ENCODE measurements at regions not wholly inside any gene's neighbourhood (a gene's known extent, or its start where the extent isn't known, plus 50 kb on each side); places are given as distances from the start of the nearest gene placed in this dataset.
"Not testable (repeated sequence)": the region's sequence is repeated elsewhere in the genome, so short reads cannot be mapped to it uniquely, and the experiment has no call there.

GRCh38 chr5:136579238-136579637 is 213.9 kb upstream of the TRPC7 start:
- TF ChIP-seq TCF4 (CRISPR knock-in tag; IDR thresholded peaks at IDR 0.05; ENCODE audit: borderline replicate concordance): no peak
- TF ChIP-seq ZC3H10 (CRISPR knock-in tag; IDR thresholded peaks at IDR 0.05): no peak
- TF ChIP-seq RARB (CRISPR knock-in tag; IDR thresholded peaks at IDR 0.05): no peak
- no peak for TF ChIP-seq ISL1 (CRISPR knock-in tag; IDR thresholded peaks at IDR 0.05)
- TF ChIP-seq ZNF565 (CRISPR knock-in tag; conservative IDR thresholded peaks at IDR 0.05; ENCODE audit: low read depth): no peak
- TF ChIP-seq TSHZ2 (CRISPR knock-in tag; IDR thresholded peaks at IDR 0.05): no peak
- TF ChIP-seq ZFP30 (CRISPR knock-in tag; IDR thresholded peaks at IDR 0.05): no peak
- ATAC-seq: no peak

GRCh38 chr5:136569875-136570274 is 204.5 kb upstream of the TRPC7 start:
- ATAC-seq: not testable (repeated sequence)

GRCh38 chr5:136565457-136565856 is 200.1 kb upstream of the TRPC7 start:
- not testable (repeated sequence) for ATAC-seq

- ATAC-seq: not testable (repeated sequence)
Measured at GRCh38 chr5:136565050-136565449, 199.7 kb upstream of the TRPC7 start.

GRCh38 chr5:136564431-136564830 is 199.1 kb upstream of the TRPC7 start:
- not testable (repeated sequence) for ATAC-seq

- ATAC-seq: no peak
- no peak for TF ChIP-seq PATZ1 (CRISPR knock-in tag; IDR thresholded peaks at IDR 0.05; ENCODE audit: borderline replicate concordance)
- TF ChIP-seq POU6F1 (CRISPR knock-in tag; IDR thresholded peaks at IDR 0.05; ENCODE audit: borderline replicate concordance, low read depth): no peak
- TF ChIP-seq OSR1 (CRISPR knock-in tag; IDR thresholded peaks at IDR 0.05): no peak
- TF ChIP-seq ISL1 (CRISPR knock-in tag; IDR thresholded peaks at IDR 0.05): no peak
- no peak for TF ChIP-seq ZNF70 (CRISPR knock-in tag; IDR thresholded peaks at IDR 0.05)
- no peak for TF ChIP-seq ESRRG (CRISPR knock-in tag; IDR thresholded peaks at IDR 0.05)
- no peak for TF ChIP-seq TSHZ2 (CRISPR knock-in tag; IDR thresholded peaks at IDR 0.05)
- no peak for TF ChIP-seq ZFP30 (CRISPR knock-in tag; IDR thresholded peaks at IDR 0.05)
- no peak for TF ChIP-seq GLIS3 (CRISPR knock-in tag; IDR thresholded peaks at IDR 0.05)
Measured at GRCh38 chr5:136563489-136563888, 198.1 kb upstream of the TRPC7 start.

GRCh38 chr5:136560126-136560525 is 194.8 kb upstream of the TRPC7 start:
- TF ChIP-seq ZNF70 (CRISPR knock-in tag; IDR thresholded peaks at IDR 0.05) (no peak), ZNF8 (CRISPR knock-in tag; IDR thresholded peaks at IDR 0.05) (no peak), TCF4 (CRISPR knock-in tag; IDR thresholded peaks at IDR 0.05; ENCODE audit: borderline replicate concordance) (no peak), PATZ1 (CRISPR knock-in tag; IDR thresholded peaks at IDR 0.05; ENCODE audit: borderline replicate concordance) (no peak), GLIS3 (CRISPR knock-in tag; IDR thresholded peaks at IDR 0.05) (no peak), BACH2 (CRISPR knock-in tag; IDR thresholded peaks at IDR 0.05; ENCODE audit: borderline replicate concordance) (no peak), SNAI2 (CRISPR knock-in tag; IDR thresholded peaks at IDR 0.05) (no peak), POU6F1 (CRISPR knock-in tag; IDR thresholded peaks at IDR 0.05; ENCODE audit: borderline replicate concordance, low read depth) (no peak), CSDC2 (CRISPR knock-in tag; IDR thresholded peaks at IDR 0.05) (no peak), TOX (CRISPR knock-in tag; IDR thresholded peaks at IDR 0.05; ENCODE audit: borderline replicate concordance) (no peak)
- no peak for ATAC-seq

Data from SK-N-SH treated with all-trans-retinoic acid at 6 μM for 48 hours (cell line).